HCEC 1CT (cell line): ENCODE measurements at regions not wholly inside any gene's neighbourhood (a gene's known extent, or its start where the extent isn't known, plus 50 kb on each side); places are given as distances from the start of the nearest gene placed in this dataset.

ENCODE experiments used
- DNase-seq: peaks from one replicate; pipeline ENCODE4 v3.0.0-alpha.2; 2017

DNA sequence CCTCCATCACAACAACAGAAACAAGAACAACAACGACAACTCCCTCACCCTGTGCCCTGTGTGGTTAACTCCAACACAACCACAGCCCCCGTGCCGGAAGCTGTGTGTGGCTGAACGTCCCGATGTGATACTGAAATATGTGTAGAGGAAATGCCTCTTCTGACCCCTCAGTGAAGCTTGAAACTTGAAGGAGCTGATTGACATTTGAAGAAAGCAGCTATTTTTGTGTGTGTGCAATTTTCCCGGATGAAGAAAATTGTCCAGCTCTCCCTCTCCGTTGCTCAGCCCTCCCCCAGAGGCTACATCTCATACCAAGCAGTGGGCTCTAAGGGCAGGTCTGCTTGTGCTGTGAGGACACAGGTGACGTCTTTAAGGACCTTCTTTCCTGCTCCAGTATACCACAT, 173.8 kb downstream of the ICOS start:
- DNase-seq: no peak

- no peak for DNase-seq
These were observed 174.4 kb downstream of the ICOS start for GRCh38 chr2:204110751-204111516.

DNA sequence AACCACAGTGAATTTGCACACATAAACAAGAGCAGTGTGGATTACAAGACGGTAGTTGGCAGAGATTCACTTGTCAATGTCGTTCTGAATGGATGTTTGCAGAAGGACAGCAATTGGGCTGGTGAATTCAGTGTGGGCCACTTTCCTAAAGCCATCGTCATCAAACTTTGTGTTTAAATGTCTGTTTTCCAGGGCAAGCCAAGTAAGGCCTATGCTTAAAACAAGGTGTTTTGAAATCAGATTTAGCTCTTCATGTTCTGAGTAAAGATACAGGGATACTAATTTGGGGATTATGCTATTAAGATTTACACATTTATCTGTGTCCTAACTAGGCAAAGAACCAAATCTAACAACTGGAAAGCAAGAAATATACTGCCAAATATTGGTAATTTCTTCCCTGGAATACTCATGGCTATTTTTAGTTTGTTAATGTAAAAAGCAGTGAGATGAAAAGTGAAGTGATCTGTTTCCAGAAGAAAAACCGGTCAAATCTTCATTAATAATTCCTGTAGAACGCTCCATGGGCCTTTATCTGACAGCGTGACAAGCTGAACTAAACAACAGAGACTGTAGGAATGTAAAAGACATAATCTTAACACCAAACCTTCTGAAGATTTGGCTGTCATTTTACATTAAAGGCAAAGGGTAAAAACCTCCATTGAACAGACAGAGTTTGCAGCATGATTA, 175.7 kb downstream of the ICOS start:
- DNase-seq: no peak

- no peak for DNase-seq
These were observed 178.0 kb downstream of the ICOS start for GRCh38 chr2:204114295-204115136.

DNA sequence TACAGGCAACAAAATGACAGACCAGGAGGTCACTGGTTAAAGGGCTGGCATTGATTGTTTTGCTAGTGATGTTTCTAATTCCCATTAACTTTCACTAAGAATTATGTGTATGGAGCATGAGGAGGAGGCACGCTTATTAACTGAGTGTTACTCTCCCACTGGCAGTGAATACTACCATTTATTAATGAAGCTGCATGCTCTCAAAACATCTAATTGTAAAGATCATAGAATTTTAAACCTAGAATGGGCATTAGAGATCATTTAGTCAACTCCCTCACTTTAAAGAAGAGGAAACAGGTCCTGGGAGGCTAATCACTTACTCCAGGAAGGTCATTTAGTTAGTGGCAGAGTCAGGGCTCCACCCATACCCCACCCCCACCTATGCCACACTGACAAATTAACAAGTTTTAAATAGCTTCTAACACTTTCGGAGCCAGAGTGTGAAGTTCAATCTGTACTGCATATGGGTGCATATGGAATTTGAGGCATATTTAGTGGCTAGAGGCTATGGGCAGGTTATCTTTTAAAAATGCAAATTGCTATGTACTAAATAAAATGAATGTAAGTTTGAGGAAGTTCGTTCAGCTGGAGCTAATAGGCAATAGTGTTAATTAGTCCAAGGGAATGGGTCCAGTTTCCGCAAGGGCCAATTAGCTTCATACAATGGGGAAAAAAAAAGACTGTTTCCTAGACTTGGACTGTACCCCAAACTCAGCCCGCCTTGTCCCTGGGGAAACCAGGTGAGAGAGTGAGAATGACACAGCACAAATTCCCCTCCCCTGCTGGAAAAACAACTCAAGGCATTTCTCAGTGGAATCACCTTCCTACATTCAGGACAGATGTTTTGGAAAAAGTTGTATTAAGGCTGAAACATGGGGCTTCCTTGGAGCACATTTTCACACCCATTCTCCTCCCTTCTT, 178.8 kb downstream of the ICOS start:
- no peak for DNase-seq

DNA sequence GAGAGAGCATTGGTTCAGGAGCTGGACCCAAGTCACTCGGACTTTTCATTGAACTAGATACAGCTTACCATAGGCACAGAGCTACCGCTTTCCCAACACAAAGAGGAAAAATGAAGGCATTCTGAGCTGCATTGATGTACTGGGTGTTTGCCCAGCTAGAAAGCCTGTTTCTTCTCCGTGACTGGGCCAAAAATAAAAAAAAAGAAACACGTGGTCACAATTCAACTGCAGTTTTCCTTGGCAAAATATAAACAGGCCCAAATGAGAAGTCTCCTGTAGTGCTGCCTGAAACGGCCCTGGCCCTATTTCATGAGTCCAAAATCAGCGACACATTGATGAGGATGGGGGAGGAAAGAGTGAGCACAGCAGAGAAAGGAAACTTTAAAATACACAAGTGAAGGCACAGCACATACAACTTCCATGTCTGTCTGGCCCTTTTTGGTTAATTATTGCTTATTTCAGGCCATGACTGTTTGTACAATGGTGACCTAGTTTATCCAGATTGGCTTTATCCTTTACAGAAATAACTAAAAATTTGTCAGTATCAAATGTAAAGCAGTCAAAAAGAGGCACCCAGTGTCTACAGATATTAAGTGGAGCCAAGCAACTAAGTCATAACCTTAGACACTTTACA, 179.7 kb downstream of the ICOS start:
- no peak for DNase-seq

DNA sequence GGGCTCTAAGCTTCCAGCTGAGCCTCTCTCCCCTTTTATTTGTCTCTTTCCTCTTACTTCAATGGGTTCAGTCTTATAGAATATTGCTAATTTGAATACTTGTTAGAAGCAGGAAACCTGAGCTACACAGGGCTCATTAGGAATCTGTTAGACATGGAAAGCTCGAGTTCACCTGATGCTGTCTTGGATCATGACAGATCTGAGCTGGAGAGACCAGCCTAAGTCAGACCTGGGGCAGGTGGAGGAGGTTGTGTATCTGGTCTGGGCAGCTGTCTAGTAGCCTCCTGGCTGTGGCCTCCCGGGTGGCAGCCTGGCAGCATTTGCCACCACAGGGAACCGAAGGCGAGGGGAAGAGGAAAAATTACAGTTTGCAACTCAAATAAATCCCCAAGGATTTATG, 185.9 kb downstream of the ICOS start:
- DNase-seq: no peak

- no peak for DNase-seq
These were observed 187.7 kb downstream of the ICOS start for GRCh38 chr2:204124140-204124750.

DNA sequence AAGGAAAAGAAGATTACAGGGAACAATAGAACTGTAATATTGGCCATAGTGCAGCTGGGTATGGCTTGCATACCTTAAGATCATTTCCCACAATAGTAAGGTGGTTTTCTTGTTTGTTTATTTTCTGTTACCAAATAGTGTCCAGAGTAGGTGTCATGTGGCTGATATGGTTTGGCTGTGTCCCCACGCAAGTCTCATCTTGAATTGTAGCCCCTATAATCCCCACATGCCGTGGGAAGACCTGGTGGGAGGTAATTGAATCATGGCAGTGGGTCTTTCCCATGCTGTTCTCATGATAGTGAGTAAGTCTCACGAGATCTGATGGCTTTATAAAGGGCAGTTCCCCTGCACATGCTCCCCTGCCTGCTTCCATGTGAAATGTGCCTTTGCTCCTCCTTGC, 190.1 kb downstream of the ICOS start:
- no peak for DNase-seq

DNA sequence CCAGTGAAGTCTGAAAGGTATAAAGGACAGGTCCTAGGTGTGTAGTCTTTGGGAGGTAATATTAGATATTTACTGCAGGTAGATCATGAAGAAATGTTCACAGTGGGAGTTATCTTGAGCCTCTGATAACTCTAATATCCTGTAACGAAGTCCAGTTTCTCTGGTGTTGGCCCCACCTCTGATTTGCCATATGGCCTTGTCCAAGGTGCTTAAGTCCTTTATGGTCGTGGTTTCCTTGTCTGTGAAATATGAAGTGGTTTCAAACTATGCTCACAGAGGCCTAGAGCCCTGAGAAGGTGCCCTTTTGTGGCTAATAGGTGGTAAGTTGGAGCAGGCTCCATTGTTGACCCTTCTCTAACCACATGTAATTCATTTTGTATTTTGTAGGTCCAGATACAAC, 190.7 kb downstream of the ICOS start:
- no peak for DNase-seq

DNA sequence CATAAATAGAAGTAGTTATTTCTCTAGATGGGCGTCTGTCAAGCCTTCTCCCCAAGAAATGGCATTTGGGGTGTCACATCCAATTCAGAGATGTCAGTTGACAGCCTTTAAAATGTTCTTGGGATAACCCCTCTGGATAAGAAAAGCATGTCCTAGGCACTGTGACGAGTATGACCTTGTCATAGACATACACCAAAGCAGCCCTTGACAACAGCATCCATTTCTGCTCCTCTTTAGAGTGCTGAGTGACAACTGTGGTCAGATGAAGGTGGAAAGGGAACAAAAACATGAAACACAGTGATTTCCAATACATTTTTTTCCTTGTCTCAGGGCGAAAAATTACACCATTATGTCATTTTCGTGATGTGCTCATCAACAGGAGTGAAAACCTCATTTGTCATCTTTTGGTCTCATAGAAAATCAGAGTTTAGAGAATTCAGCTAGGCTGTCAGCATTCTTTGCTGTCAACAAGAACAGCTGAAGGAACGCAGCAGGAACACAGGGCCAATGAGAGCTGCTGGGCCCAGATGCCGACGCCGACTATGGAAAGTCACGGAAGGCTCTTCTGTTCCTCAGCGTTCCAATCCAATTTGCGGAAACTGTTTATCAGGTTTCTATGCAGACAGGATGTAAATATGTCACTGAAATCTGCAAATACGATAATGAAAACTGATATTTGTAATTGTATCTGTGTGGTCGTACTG, 193.2 kb downstream of the ICOS start:
- no peak for DNase-seq

DNA sequence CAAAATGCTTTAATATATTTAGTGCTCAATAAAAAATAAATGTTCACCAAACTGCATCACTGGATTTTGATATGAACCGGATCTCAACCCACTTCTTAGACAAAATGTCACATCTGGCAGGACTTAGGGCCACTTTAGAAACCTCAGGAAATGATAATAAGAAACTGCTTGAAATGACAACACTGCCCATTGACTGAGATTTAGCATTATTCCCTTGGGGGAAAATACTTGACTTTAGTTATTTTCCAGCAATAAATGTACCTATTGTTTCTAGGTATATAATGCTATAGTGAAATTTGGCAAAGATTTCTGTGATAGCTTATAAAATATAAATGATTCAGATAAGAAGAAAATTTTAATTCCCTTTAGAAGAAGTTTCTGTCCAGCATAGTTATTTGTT, 195.1 kb downstream of the ICOS start:
- no peak for DNase-seq

- DNase-seq: no peak
These were observed 196.9 kb downstream of the ICOS start for GRCh38 chr2:204133476-204133875.

- no peak for DNase-seq
These were observed 197.9 kb downstream of the ICOS start for GRCh38 chr2:204134421-204134820.

DNA sequence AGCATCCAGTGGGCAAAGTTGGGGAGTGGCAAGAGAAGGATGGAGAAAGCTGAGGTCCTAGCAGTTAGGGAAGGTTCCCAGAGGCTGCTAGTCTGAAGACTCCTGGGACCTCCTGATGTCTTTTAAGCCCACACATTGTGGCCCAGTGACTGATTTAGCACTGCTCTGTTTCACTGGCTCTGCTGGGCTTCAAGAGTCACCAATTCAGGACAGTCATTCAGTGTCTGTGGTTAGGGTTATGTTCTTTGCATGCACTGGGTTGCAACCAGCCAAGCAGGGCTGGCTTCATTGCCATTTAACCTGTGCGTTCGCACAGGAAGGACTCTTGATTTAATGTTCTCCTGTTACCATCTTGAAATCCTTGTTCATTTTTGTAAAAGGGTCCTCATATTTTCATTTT, 199.2 kb downstream of the ICOS start:
- no peak for DNase-seq

DNA sequence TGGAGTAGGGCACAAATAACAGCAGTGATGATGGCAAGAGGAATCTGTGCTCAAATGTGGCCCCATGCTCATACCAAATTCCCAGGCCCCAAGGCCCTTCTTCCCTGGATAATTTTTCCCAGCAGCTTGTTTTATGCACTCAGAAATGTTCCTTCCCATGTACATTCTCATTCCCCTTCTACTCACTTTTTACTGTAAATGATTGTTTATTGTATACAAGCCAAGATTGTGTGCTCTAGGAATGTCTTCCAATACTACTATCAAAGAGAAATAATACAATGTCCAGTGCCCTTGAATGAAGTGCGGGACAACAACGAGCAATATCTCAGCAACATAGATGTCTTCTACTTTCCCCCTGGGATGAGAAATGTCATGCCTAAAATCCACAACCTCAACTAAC, 201.6 kb downstream of the ICOS start:
- no peak for DNase-seq

DNA sequence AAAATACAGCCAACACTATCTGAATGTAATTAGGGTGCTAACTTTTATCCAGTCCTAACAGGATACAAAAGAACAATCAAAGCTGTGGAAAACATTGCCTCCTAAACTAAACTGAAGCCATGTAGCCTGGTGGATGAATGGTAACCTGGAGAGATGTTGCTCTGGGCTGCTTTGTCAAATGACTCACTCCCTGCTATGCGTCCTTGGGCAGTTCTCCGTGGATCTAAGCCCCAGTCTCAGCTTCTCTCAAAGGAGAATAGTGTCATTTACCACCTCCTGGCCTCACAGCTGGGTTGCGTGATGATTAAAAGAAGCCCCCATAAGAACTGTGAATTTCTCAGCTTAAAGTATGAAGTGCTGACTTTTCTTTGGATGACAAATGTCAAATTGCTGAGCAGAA, 203.7 kb downstream of the ICOS start:
- DNase-seq: no peak

GRCh38 chr2:204143216-204144014, 206.9 kb downstream of the ICOS start:
- DNase-seq: no peak

GRCh38 chr2:204144492-204144891, 207.9 kb downstream of the ICOS start:
- no peak for DNase-seq

DNA sequence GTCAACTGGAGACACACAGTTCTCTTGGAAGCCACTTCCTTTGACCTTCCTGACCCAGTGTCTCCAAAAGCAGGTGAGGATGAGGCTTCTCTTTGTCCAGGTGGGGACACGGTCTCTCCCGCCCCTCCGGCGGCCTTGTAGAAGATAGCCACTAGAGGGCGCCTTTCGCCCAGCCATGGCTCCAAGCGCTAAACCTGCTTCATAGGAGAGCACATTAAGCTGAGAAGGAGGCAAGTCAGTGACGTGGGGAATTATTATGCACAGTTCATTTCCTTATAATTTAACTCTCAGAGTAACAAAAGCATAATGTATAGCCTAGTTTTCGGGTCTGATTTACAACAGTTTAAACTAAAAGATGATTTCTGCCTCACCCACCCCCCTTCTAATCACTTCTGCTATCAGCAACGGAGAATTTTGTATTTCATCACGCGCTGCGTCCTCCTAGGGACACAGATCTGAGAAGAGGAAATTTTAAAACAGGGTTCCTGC, 208.7 kb downstream of the ICOS start:
- peak; percentile 65 for DNase-seq
